ENCODE measurements at regions not wholly inside any gene's neighbourhood (a gene's known extent, or its start where the extent isn't known, plus 50 kb on each side); places are given as distances from the start of the nearest gene placed in this dataset.
"Not testable (repeated sequence)": the region's sequence is repeated elsewhere in the genome, so short reads cannot be mapped to it uniquely, and the experiment has no call there.

DNA sequence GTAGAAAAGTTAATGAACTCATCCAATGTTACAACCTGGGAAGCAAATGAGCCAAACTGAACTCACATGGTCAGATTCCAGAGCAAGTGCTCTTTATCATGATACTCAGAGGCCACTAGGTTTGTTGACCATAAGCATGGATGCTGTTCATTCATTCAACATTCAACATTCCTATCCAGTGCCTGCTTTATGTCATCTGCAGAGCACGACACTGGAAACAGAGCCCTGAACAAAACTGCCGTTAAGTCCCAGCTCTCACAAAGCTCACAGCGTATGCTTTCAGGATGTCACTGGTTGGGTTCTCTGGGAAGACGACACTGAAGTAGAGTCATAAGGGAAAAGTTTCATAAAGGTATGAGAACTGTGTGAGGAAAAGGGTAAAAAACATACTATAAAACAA lies 105.8 kb upstream of the TRIM77 start:
- Histone ChIP-seq H3K27me3 (ENCODE audit: insufficient read depth, low read length) (no peaks in the 10 kb centered on the region), H3K9me3 (ENCODE audit: control insufficient read depth in 1 of 2, low read length in 2 of 2) (no peaks in the 10 kb centered on the region), H3K27ac (ENCODE audit: low read depth, low read length) (no peak overlapping the region), H3K36me3 (ENCODE audit: insufficient read depth, low read length) (no peaks in the 10 kb centered on the region), H3K4me3 (ENCODE audit: low read length in 2 of 2) (no peak overlapping the region), H3K4me1 (ENCODE audit: insufficient read depth, low read length) (no peaks in the 10 kb centered on the region)
- Mint-ChIP-seq H3K4me1 (no peaks in the 10 kb centered on the region), H3K9me3 (peaks cover 0 to 15% (median 4%) of the 10 kb centered on the region in 8 donors), H3K27ac (no peak overlapping the region), H3K27me3 (no peaks in the 10 kb centered on the region), H3K4me3 (no peak overlapping the region), H3K36me3 (no peaks in the 10 kb centered on the region)
- POLR2A ChIA-PET (ENCODE audit: partially characterized antibody), result no interaction called here
- intact Hi-C loops (cut with micrococcal nuclease), result no loop called here
- no peak for DNase-seq
- CTCF ChIA-PET (ENCODE audit: partially characterized antibody), result no interaction called here

DNA sequence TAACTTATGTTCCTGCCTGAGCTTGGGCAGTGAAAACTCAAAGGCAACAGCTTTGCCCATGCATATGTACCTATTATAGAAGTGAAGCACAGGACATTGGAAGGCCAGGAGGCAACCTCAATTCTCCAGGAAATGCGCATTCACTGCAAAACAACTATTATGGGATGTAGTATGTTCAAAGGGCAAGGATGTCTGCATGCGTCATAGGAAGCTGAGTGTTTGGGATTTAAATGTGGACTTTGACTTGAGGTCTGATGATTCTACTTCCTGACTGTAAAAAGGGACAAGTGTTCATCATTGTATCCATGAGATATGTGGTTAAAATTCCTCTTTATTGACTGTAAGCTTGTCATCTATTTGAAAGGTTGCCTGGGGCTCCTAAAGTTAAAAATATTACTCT lies 103.3 kb upstream of the TRIM77 start:
- H3K4me3 Mint-ChIP-seq; intact Hi-C loops (cut with micrococcal nuclease); CTCF ChIA-PET (ENCODE audit: partially characterized antibody); H3K4me1 ChIP-seq (ENCODE audit: insufficient read depth, low read length); DNase-seq; H3K9me3 ChIP-seq (ENCODE audit: control insufficient read depth in 1 of 2, low read length in 2 of 2); POLR2A ChIA-PET (ENCODE audit: partially characterized antibody); H3K27ac ChIP-seq (ENCODE audit: low read depth, low read length); H3K4me3 ChIP-seq (ENCODE audit: low read length in 2 of 2); H3K27me3 ChIP-seq (ENCODE audit: insufficient read depth, low read length); H3K4me1 Mint-ChIP-seq; H3K27ac Mint-ChIP-seq; H3K36me3 Mint-ChIP-seq; H3K36me3 ChIP-seq (ENCODE audit: insufficient read depth, low read length); H3K27me3 Mint-ChIP-seq: not testable (repeated sequence)
- H3K9me3 Mint-ChIP-seq, result peaks cover 0 to 15% (median 6%) of the 10 kb centered on the region in 8 donors

DNA sequence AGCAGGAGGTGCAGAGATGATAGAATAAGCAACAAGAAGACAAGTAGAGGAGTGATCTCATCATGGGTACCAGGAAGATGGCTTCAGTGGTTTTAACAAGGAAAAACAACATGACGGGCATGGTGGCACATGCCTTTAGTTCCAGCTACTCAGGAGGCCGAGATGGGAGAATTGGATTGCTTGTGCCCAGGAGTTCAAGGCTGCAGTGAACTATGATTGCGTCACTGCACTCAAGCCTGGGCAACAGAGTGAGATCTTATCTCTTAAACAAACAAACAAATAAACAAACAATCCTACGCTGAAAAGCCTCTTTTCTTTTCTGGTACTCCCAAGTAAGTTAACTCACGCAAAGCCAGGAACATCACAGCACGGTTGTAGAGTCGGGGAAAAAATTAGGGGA lies 102.6 kb upstream of the TRIM77 start:
- H3K27me3 ChIP-seq (ENCODE audit: insufficient read depth, low read length); H3K36me3 Mint-ChIP-seq: not testable (repeated sequence)

DNA sequence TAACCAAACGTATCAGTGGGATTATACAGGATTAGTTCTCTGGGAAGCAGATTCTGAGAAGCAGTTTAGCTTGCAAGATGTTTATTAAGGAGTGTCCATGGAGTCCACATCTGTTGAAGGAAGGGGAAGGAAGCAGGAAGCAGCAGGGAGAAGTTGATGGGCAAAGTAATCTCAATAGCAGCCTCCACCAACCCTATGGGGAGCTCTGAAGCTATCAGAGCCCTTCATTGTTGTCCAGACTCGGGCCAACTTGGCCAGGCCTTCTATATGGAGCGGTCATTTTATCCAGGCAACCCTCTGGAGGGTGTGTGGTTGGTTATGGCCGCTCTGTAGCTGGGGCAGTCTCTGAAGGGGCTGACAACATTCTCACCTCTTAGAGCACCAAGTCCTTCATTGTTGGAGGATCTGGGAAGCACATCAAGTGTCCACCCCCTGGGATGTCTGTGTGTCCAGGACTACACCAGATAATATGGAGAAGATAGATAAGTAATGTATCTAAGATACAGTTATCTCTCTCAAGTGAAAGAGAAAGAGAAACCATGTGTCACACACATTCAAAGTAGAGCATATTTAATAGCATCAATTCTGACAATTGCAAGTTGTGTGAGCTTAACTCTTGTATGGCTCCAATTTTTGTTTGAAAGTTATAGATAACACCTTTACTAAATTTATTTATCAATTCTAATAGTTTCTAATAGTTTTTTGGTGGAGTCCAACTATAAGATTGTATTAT lies 101.7 kb upstream of the TRIM77 start:
- POLR2A ChIA-PET (ENCODE audit: partially characterized antibody), result no interaction called here
- no peaks in the 10 kb centered on the region for H3K4me1 ChIP-seq (ENCODE audit: insufficient read depth, low read length)
- no peak overlapping the region for H3K27ac ChIP-seq (ENCODE audit: low read depth, low read length)
- H3K4me3 Mint-ChIP-seq, result no peak overlapping the region
- peaks cover 0 to 8% (median 3%) of the 10 kb centered on the region in 8 donors for H3K9me3 Mint-ChIP-seq
- DNase-seq, result no peak
- H3K36me3 Mint-ChIP-seq, result no peaks in the 10 kb centered on the region
- H3K27me3 ChIP-seq (ENCODE audit: insufficient read depth, low read length), result no peaks in the 10 kb centered on the region
- H3K36me3 ChIP-seq (ENCODE audit: insufficient read depth, low read length), result no peaks in the 10 kb centered on the region
- H3K27ac Mint-ChIP-seq, result no peak overlapping the region
- intact Hi-C loops (cut with micrococcal nuclease), result no loop called here
- H3K4me1 Mint-ChIP-seq, result no peaks in the 10 kb centered on the region
- CTCF ChIA-PET (ENCODE audit: partially characterized antibody), result no interaction called here
- H3K9me3 ChIP-seq (ENCODE audit: control insufficient read depth in 1 of 2, low read length in 2 of 2), result no peaks in the 10 kb centered on the region
- H3K4me3 ChIP-seq (ENCODE audit: low read length in 2 of 2), result no peak overlapping the region
- H3K27me3 Mint-ChIP-seq, result no peaks in the 10 kb centered on the region

More for the DNA sequence above, 102.6 kb upstream of the TRIM77 start:
- H3K9me3 Mint-ChIP-seq, result peaks cover 0 to 11% (median 4%) of the 10 kb centered on the region in 8 donors
- H3K27me3 Mint-ChIP-seq; H3K4me3 ChIP-seq (ENCODE audit: low read length in 2 of 2); H3K4me3 Mint-ChIP-seq; POLR2A ChIA-PET (ENCODE audit: partially characterized antibody); intact Hi-C loops (cut with micrococcal nuclease); H3K9me3 ChIP-seq (ENCODE audit: control insufficient read depth in 1 of 2, low read length in 2 of 2); DNase-seq; H3K4me1 Mint-ChIP-seq; H3K4me1 ChIP-seq (ENCODE audit: insufficient read depth, low read length); CTCF ChIA-PET (ENCODE audit: partially characterized antibody); H3K27ac ChIP-seq (ENCODE audit: low read depth, low read length); H3K36me3 ChIP-seq (ENCODE audit: insufficient read depth, low read length): not testable (repeated sequence)
- peak overlapping the region in 1 of 7 donors; percentile 43 for H3K27ac Mint-ChIP-seq

DNA sequence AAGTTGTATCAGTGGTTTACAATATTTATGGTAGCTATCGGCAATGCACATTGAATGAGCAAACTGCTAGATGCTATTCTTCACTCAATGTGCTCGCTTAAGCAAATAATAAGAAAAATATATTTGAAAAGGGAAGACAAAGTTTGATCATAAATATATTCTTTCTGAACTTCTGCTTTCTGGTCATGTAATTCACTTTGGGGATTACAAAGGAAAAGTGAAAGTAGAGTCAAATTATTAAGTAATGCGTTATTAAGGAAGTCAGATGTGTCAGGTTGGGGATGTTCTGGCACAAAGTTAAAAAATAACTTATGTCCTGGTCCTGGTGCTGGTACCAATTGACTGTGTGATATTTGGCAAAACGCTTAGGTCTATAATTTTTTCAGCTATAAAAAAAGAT lies 98.0 kb upstream of the TRIM77 start:
- Histone ChIP-seq H3K4me3 (ENCODE audit: low read length in 2 of 2) (no peak overlapping the region), H3K27me3 (ENCODE audit: insufficient read depth, low read length) (no peaks in the 10 kb centered on the region), H3K36me3 (ENCODE audit: insufficient read depth, low read length) (no peaks in the 10 kb centered on the region), H3K4me1 (ENCODE audit: insufficient read depth, low read length) (no peaks in the 10 kb centered on the region), H3K9me3 (ENCODE audit: control insufficient read depth in 1 of 2, low read length in 2 of 2) (no peaks in the 10 kb centered on the region), H3K27ac (ENCODE audit: low read depth, low read length) (no peak overlapping the region)
- no peak for DNase-seq
- Mint-ChIP-seq H3K36me3 (no peaks in the 10 kb centered on the region), H3K9me3 (peaks cover 0 to 5% (median under 1%) of the 10 kb centered on the region in 8 donors), H3K27ac (no peak overlapping the region), H3K4me1 (no peaks in the 10 kb centered on the region), H3K4me3 (peak overlapping the region in 3 of 8 donors; percentile 16 to 23 (median 22)), H3K27me3 (no peaks in the 10 kb centered on the region)
- ChIA-PET POLR2A (ENCODE audit: partially characterized antibody) (no interaction called here), CTCF (ENCODE audit: partially characterized antibody) (no interaction called here)
- intact Hi-C loops (cut with micrococcal nuclease), result no loop called here

DNA sequence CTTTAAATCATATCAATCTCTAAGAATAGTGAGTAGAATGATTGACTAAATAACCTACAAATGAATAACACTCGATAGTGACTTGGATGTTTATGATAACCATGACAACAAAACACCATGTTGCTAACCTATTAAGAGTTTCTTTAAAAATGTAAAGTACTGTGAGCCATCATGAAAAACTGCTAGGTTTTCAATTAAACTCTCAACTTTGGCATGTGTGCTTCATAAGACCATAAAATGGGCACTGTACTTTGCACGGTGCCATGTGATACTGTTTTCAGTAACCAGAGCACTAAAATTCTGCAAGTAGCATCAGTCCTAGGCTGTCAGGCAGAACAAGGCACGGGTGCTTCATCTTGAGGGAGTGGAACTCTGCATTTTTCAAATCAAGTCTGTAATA lies 96.2 kb upstream of the TRIM77 start:
- ChIA-PET POLR2A (ENCODE audit: partially characterized antibody) (no interaction called here), CTCF (ENCODE audit: partially characterized antibody) (no interaction called here)
- Mint-ChIP-seq H3K27ac (no peak overlapping the region), H3K4me1 (no peaks in the 10 kb centered on the region), H3K4me3 (no peak overlapping the region), H3K36me3 (no peaks in the 10 kb centered on the region), H3K27me3 (no peaks in the 10 kb centered on the region), H3K9me3 (peaks cover 0 to 5% (median 0%) of the 10 kb centered on the region in 8 donors)
- Histone ChIP-seq H3K27me3 (ENCODE audit: insufficient read depth, low read length) (no peaks in the 10 kb centered on the region), H3K4me3 (ENCODE audit: low read length in 2 of 2) (no peak overlapping the region), H3K4me1 (ENCODE audit: insufficient read depth, low read length) (no peaks in the 10 kb centered on the region), H3K27ac (ENCODE audit: low read depth, low read length) (no peak overlapping the region), H3K9me3 (ENCODE audit: control insufficient read depth in 1 of 2, low read length in 2 of 2) (no peaks in the 10 kb centered on the region), H3K36me3 (ENCODE audit: insufficient read depth, low read length) (no peaks in the 10 kb centered on the region)
- intact Hi-C loops (cut with micrococcal nuclease), result no loop called here
- no peak for DNase-seq

DNA sequence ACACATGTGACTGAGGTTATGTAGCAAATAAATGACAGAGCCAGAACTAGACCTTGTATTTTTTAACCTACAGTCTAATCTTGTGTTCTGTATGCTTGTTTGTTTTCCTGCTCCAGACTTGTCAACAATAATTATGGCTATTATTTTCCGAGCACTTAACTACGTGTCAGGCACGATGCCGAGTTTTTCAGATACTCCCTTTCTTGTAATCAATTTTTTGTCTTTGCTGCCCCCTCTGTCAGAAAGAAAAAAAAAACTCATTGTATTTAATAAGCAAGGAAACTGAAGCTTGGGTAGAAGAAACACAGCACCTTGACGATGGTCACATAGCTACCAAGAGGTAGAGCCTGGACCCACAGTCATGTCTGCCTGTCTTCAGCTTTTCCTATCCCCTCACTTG lies 95.7 kb upstream of the TRIM77 start:
- DNase-seq; H3K4me3 ChIP-seq (ENCODE audit: low read length in 2 of 2); H3K9me3 ChIP-seq (ENCODE audit: control insufficient read depth in 1 of 2, low read length in 2 of 2); H3K27me3 ChIP-seq (ENCODE audit: insufficient read depth, low read length); POLR2A ChIA-PET (ENCODE audit: partially characterized antibody); intact Hi-C loops (cut with micrococcal nuclease); H3K4me3 Mint-ChIP-seq; H3K9me3 Mint-ChIP-seq; H3K36me3 Mint-ChIP-seq; H3K36me3 ChIP-seq (ENCODE audit: insufficient read depth, low read length); H3K27me3 Mint-ChIP-seq; H3K27ac ChIP-seq (ENCODE audit: low read depth, low read length); H3K4me1 ChIP-seq (ENCODE audit: insufficient read depth, low read length); CTCF ChIA-PET (ENCODE audit: partially characterized antibody); H3K4me1 Mint-ChIP-seq; H3K27ac Mint-ChIP-seq: not testable (repeated sequence)

DNA sequence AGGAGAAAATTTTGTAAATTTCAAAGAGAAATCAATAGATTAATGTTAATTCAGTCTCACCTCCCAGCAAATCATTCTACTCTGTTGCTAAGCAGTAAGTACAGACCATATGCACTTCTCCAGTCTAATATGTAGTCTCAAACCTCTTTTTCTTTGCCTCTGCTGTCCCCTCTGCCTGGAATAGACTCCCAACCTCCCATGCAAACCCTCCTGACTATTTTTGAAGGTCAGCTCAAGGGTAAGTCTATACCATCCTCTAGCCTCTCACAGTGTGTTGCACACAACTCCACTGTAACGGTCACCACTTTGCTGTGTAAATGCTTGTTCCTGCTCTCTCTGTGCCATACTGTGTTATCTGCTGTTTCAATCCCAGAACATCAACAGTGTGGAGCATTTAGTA lies 94.5 kb upstream of the TRIM77 start:
- H3K4me1 Mint-ChIP-seq; H3K36me3 ChIP-seq (ENCODE audit: insufficient read depth, low read length); H3K9me3 Mint-ChIP-seq; POLR2A ChIA-PET (ENCODE audit: partially characterized antibody); H3K27ac ChIP-seq (ENCODE audit: low read depth, low read length); H3K27ac Mint-ChIP-seq; H3K27me3 ChIP-seq (ENCODE audit: insufficient read depth, low read length); intact Hi-C loops (cut with micrococcal nuclease); H3K4me3 ChIP-seq (ENCODE audit: low read length in 2 of 2); H3K36me3 Mint-ChIP-seq; H3K27me3 Mint-ChIP-seq; H3K4me1 ChIP-seq (ENCODE audit: insufficient read depth, low read length); CTCF ChIA-PET (ENCODE audit: partially characterized antibody); DNase-seq; H3K9me3 ChIP-seq (ENCODE audit: control insufficient read depth in 1 of 2, low read length in 2 of 2); H3K4me3 Mint-ChIP-seq: not testable (repeated sequence)

All from CD4-positive, alpha-beta memory T cell (primary cell).